HG02759 (cell line): ENCODE measurements at regions not wholly inside any gene's neighbourhood (a gene's known extent, or its start where the extent isn't known, plus 50 kb on each side); places are given as distances from the start of the nearest gene placed in this dataset.

Experiments used
- ATAC-seq: cut with Tn5 transposase; IDR thresholded peaks from one replicate; pipeline ENCODE4 v1.9.1; 2021; ENCODE audit warnings: mild to moderate bottlenecking, moderate library complexity; ENCODE audit not compliant: unreplicated experiment

DNA sequence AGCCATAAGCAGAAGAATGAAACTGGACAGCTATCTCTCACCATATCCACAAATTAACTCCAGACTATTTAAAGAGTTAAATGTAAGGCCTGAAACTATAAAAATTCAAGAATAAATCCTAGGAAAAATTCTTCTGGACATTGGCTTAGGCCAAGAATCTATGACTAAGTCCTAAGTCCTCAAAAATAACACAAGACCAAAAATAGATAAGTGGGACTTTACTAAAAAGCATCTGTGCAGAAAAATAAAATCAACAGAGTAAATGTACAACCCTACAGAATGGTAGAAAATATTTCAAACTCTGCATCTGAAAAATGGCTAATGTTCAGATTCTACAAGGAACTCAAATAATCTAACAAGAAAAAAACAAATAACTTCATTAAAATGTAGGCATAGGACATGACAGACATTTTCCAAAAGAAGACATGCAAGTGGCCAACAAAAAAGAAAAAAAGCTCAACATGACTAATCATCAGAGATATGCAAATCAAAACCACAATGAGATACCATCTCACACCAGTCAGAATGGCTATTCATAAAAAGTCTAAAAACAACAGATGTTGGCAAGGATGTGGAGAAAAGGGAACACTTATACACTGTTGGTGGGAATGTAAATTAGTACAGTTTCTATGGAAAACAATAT is 61.0 kb upstream of the PPFIA2 start:
- ATAC-seq, result no peak

DNA sequence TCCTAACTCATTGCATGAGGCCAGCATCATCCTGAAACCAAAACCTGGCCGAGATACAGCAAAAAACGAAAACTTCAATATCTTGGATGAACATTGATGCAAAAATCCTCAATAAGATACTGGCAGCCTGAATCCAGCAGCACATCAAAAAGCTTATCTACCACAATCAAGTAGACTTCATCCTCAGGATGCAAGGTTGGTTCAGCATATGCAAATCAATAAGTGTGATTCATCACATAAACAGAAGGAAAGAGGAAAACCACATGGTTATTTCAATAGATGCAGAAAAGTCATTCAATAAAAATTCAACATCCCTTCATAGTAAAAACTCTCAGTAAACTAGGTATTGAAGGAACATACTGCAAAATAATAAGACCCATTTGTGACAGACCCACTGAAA is 56.5 kb upstream of the PPFIA2 start:
- ATAC-seq, result no peak

DNA sequence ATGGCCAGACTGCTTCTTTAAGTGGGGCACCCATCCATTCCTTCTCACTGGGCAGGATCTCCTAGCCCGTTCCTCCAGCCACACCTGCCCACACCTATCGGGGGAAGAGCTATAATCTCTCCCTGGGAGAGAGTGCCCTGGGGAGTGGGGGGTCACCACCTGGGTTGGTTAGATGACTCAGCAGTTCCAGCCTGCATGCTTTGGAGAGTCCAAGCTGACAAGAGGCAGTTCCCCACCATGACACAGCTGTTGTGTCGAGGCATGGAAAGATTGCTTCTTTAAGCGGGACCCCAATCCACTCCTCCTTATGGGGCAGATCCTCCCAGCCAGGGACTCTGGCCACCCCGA is 52.6 kb upstream of the PPFIA2 start:
- no peak for ATAC-seq

DNA sequence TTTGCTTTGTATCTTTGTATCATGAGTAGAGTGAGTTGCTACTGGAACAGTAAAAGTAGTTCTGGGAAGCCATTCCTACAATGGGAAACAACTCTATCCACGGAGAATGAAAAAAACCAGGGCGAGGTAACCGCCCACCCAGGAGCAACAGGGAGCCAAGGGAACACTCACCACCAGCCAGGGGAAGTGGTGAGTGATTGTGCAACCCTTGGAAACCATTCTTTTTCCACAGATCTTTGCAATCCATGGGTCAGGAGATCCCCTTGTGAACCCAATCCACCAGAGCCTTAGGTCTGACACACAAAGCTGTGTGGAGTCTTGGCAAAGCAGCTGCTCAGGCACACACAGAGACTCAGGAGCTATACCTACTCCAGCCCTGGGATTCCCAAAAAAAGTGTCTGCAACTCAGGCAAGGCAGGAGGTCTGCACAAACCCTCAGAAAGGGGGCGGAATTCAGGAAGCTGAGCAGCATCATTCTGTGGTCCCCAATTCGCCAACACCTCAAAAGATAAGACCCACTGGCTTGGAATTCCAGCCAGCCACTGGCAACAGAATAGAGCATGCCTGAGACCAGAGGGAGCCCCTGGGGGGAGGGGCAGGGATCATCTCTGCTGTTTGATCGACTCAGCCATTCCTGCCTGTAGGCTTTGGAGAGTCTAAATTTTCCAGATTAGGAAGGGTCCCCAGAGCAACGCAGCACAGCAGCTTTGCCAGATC is 52.1 kb upstream of the PPFIA2 start:
- ATAC-seq, result no peak

DNA sequence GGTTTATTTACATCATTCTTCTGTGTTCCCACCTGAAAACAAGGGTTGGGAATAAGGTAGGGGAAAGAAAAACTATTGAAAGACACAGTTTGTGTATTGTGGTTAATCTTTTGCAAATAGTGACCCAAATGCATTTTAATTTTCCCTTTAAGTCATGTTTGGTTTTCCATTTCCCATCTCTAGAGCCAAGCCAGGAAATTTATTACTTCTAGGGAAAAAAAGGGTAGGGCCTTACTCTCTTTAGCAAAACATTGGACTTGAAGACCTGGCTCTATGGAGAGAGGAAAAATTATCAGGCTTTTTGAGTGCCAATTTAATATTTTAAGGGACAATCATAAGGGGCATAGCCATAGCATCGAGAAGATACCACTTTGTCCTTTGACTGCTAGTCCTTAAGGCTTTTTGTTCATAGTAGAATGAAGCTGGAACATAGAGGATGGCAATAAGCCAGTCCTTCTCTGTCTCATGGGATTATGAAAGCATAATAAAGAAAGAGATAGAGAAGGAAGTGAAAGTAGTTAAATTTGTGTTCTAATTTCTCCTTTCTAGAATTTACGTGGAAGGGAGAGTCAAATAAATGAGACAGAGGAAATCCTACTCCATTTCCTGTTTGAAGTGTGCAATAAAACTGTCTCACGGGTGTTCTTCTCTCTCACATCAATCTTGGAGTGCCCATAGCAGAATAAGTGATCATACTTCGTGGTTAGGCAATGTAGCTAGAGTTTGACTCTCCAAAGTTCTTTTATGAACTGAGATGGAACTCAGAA is 50.9 kb upstream of the PPFIA2 start:
- peak; percentile 82 for ATAC-seq

DNA sequence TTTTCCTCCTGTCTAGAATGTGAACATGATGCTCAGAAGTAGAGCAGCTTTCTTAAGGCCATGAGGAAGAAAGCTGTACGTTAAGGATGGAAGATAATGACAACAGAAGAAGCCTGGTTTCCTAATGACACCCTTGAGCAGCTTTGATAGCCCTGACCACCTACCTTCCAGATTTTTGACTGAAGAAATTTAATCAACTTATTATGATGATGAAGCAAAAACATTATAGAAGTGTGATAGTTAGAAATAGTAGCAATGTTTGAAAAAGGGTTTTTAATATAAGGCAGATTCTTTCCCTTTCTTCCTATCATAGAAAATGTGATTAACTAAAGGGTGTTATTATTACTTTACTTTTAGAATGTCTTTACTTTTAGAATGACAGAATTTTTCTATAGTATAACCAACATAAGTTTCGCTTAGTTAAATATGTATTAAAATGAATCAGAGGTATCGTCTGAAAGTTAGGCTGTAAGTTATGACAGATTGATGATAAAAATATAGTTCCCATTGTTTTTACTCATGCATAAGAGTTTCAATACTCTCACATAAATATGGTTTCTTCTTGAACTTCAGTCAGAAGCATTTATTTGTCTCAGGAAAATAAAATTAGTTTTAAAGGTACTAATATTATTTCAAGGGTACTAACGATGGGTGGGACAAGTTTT is 50.1 kb upstream of the PPFIA2 start:
- ATAC-seq, result no peak
